ENCODE measurements at regions not wholly inside any gene's neighbourhood (a gene's known extent, or its start where the extent isn't known, plus 50 kb on each side); places are given as distances from the start of the nearest gene placed in this dataset.

- TF ChIP-seq CTCF (IDR thresholded peaks at IDR 0.05; ENCODE audit: low read depth, low read length) = no peak
- DNase-seq (ENCODE audit: extremely low read depth, low read depth) = no peak
Measured at GRCh38 chr11:101279728-101280127, 150.1 kb upstream of the PGR start.

- no peak for TF ChIP-seq CTCF (IDR thresholded peaks at IDR 0.05; ENCODE audit: low read depth, low read length)
- no peak for DNase-seq (ENCODE audit: extremely low read depth, low read depth)
Measured at GRCh38 chr11:101278286-101278685, 148.7 kb upstream of the PGR start.

- TF ChIP-seq CTCF (IDR thresholded peaks at IDR 0.05; ENCODE audit: low read depth, low read length) = no peak
- DNase-seq (ENCODE audit: extremely low read depth, low read depth) = no peak
Measured at GRCh38 chr11:101277036-101277435, 147.4 kb upstream of the PGR start.

DNA sequence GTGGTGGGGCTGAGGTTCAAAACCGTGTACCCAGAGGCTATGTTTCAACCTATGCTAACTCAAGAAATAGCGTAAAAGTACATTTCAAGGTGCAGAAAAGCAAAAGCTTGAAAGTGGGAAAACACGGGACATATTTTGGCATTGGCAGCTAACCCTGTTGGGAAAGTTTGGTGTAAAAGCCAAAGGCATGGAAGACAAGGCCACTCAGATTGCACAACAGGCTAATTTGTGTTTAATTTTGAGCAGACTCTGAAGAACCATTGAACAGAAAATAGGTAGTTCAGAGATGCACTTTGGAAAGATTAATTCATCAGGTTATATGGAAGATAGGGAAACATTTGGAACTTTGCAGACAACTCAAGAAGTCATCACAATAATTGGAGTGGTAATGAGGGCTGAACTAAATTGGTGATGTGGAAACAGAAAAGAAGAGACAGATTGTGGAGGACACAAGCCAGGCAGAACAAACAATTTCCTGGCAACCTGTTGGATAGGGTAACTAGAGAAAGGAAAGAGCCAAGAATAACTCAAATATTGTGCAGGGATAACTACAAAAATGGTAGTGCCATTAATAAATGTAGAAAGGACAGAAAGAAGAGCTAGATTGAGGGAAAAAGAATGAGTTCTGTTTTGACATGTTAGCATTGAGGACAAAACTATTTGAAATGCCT, 140.5 kb upstream of the PGR start:
- DNase-seq (ENCODE audit: extremely low read depth, low read depth) = no peak

DNA sequence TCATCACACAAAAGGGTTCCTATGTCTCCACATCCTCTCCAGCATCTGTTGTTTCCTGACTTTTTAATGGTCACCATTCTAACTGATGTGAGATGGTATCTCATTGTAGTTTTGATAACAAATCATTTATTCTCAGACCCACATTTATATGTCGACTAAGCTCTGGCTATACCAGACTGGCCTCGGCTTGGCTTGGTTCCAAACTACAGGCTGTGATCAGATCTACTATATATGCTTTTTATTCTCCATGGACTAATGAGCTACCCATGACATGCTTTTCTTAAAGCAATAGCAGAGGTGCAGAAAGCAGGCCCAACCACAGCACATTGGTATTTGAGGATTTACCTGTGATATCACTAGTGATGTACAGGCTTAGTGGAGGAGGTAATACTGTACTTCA, 139.8 kb upstream of the PGR start:
- TF ChIP-seq CTCF (IDR thresholded peaks at IDR 0.05; ENCODE audit: low read depth, low read length) = no peak
- DNase-seq (ENCODE audit: extremely low read depth, low read depth) = no peak

More for the DNA sequence above, 140.5 kb upstream of the PGR start:
- TF ChIP-seq CTCF (IDR thresholded peaks at IDR 0.05; ENCODE audit: low read depth, low read length) = no peak

DNA sequence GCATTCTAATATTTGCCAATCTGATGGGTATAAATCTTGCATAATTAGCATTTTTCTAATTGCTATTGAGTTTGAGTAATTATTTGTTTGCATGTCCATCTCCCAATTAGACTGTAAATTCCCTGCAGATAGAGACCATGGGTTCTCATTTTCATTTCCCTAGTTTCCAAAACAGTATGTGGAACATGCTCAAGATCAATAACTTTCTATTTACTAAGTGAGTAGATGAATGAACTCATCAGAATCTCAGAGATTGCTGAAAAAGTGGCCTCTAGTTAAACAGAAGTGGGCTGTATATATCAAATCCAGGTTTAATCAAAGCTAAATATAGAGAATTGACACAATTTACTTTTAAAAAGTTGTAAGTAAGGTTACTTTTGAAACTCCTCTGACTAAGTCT, 138.0 kb upstream of the PGR start:
- no peak for DNase-seq (ENCODE audit: extremely low read depth, low read depth)
- no peak for TF ChIP-seq CTCF (IDR thresholded peaks at IDR 0.05; ENCODE audit: low read depth, low read length)

GRCh38 chr11:101264306-101264705, 134.7 kb upstream of the PGR start:
- no peak for DNase-seq (ENCODE audit: extremely low read depth, low read depth)
- TF ChIP-seq CTCF (IDR thresholded peaks at IDR 0.05; ENCODE audit: low read depth, low read length) = no peak
